ENCODE measurements at regions not wholly inside any gene's neighbourhood (a gene's known extent, or its start where the extent isn't known, plus 50 kb on each side); places are given as distances from the start of the nearest gene placed in this dataset.

DNA sequence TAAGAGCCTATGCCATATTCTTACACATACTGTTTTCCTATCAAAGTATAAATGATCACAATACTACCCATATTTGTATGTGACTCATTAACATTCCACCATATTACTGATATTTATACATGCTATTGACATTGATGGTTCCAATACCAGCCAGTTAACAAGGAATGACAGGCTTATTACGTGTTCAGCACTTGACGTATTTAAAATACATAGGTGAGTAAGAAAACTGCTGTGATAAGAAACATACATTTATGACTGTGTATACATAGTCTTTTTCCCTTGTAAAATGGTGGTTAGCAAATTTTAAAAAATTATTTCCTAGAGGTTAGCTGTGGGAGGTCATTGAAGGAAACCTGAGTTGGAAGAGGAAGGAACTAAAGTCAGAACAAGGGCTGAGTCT lies 81.1 kb upstream of the NEUROD6 start:
- H2AFZ ChIP-seq (ENCODE audit: low read depth): no peak overlapping the region
- POLR2A ChIA-PET: no interaction called here
- CTCF ChIA-PET: interaction anchor here (0.9 to 3.9 kb wide), 3 partner anchors 8 to 229 kb away, joined by 3 to 19 read pairs (median 3); no protein-coding TSS in a partner anchor

GRCh38 chr7:31423994-31424393 lies 83.5 kb upstream of the NEUROD6 start:
- Histone ChIP-seq H3K4me1 (ENCODE audit: control insufficient read depth in 1 of 2, insufficient read depth in 2 of 2, low read depth in 1 of 2, low read length in 1 of 2) (no peaks in the 10 kb centered on the region; a peak in 1 of 4 replicates), H3F3A (replicated peaks; ENCODE audit: insufficient read depth) (no peaks in the 10 kb centered on the region), H3K4me3 (ENCODE audit: low read depth in 2 of 2, low read length in 1 of 2) (no peak overlapping the region), H3K27ac (ENCODE audit: low read depth in 2 of 2, low read length in 1 of 2) (no peak overlapping the region), H4K20me1 (ENCODE audit: insufficient read depth) (no peaks in the 10 kb centered on the region), H2AFZ (ENCODE audit: low read depth) (no peak overlapping the region), H3K36me3 (replicated peaks in 1 of 2; ENCODE audit: control insufficient read depth in 1 of 2, insufficient read depth in 2 of 2, low read length in 1 of 2) (no peaks in the 10 kb centered on the region), H3K9ac (no peak overlapping the region), H3K79me2 (ENCODE audit: insufficient read depth) (no peaks in the 10 kb centered on the region), H3K4me2 (no peak overlapping the region), H3K9me2 (no peaks in the 10 kb centered on the region), H3K9me3 (no peaks in the 10 kb centered on the region), H3K27me3 (ENCODE audit: insufficient read depth) (peaks cover 29% of the 10 kb centered on the region; the same call in 1 of the 2 replicates)
- no peak for DNase-seq
- ChIA-PET POLR2A (no interaction called here), CTCF (interaction anchor here (3.9 kb wide), 1 partner anchor 19 kb away, joined by 19 read pairs; no protein-coding TSS in a partner anchor)
- TF ChIP-seq, protein P1, sequence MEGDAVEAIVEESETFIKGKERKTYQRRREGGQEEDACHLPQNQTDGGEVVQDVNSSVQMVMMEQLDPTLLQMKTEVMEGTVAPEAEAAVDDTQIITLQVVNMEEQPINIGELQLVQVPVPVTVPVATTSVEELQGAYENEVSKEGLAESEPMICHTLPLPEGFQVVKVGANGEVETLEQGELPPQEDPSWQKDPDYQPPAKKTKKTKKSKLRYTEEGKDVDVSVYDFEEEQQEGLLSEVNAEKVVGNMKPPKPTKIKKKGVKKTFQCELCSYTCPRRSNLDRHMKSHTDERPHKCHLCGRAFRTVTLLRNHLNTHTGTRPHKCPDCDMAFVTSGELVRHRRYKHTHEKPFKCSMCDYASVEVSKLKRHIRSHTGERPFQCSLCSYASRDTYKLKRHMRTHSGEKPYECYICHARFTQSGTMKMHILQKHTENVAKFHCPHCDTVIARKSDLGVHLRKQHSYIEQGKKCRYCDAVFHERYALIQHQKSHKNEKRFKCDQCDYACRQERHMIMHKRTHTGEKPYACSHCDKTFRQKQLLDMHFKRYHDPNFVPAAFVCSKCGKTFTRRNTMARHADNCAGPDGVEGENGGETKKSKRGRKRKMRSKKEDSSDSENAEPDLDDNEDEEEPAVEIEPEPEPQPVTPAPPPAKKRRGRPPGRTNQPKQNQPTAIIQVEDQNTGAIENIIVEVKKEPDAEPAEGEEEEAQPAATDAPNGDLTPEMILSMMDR (IDR thresholded peaks at IDR 0.05): no peak
- no peak for TF ChIP-seq JUND (IDR thresholded peaks at IDR 0.05)
- no peak for TF ChIP-seq NRF1 (IDR thresholded peaks at IDR 0.05; ENCODE audit: low read depth, low read length)
- TF ChIP-seq FOXJ3 (CRISPR knock-in tag; IDR thresholded peaks at IDR 0.05): no peak
- no peak for TF ChIP-seq GABPA (IDR thresholded peaks at IDR 0.05; ENCODE audit: low read depth)
- TF ChIP-seq EZH2phosphoT487 (IDR thresholded peaks at IDR 0.05; ENCODE audit: borderline replicate concordance, low read depth): no peak

More for the DNA sequence above, 81.1 kb upstream of the NEUROD6 start:
- Histone ChIP-seq H3K27ac (ENCODE audit: low read depth in 2 of 2, low read length in 1 of 2) (no peak overlapping the region), H3K9me3 (no peaks in the 10 kb centered on the region), H3K27me3 (ENCODE audit: insufficient read depth) (peaks cover 21% of the 10 kb centered on the region), H3K4me1 (ENCODE audit: control insufficient read depth in 1 of 2, insufficient read depth in 2 of 2, low read depth in 1 of 2, low read length in 1 of 2) (no peaks in the 10 kb centered on the region; a peak in 1 of 4 replicates), H3K4me2 (no peak overlapping the region), H3K9ac (no peak overlapping the region), H3K9me2 (no peaks in the 10 kb centered on the region), H4K20me1 (ENCODE audit: insufficient read depth) (no peaks in the 10 kb centered on the region), H3K79me2 (ENCODE audit: insufficient read depth) (no peaks in the 10 kb centered on the region), H3K36me3 (replicated peaks in 1 of 2; ENCODE audit: control insufficient read depth in 1 of 2, insufficient read depth in 2 of 2, low read length in 1 of 2) (no peaks in the 10 kb centered on the region), H3K4me3 (ENCODE audit: low read depth in 2 of 2, low read length in 1 of 2) (no peak overlapping the region), H3F3A (replicated peaks; ENCODE audit: insufficient read depth) (no peaks in the 10 kb centered on the region)
- no peak for TF ChIP-seq MEF2A (IDR thresholded peaks at IDR 0.05; ENCODE audit: borderline replicate concordance, low read depth)
- 19% methylated on average over 2 of the region's 2 CpGs for WGBS (ENCODE audit: low lambda C conversion rate)
- no peak for DNase-seq

- H3K9me2 ChIP-seq: no peaks in the 10 kb centered on the region
- no peak for DNase-seq
- no peaks in the 10 kb centered on the region for H3K79me2 ChIP-seq (ENCODE audit: insufficient read depth)
- H3K9ac ChIP-seq: no peak overlapping the region
- H3K4me1 ChIP-seq (ENCODE audit: control insufficient read depth in 1 of 2, insufficient read depth in 2 of 2, low read depth in 1 of 2, low read length in 1 of 2): no peaks in the 10 kb centered on the region
- H3K27ac ChIP-seq (ENCODE audit: low read depth in 2 of 2, low read length in 1 of 2): no peak overlapping the region
- ChIA-PET CTCF (interaction anchor here (0.9 to 4.4 kb wide), 4 partner anchors 9 to 298 kb away, joined by 3 to 27 read pairs (median 4); no protein-coding TSS in a partner anchor), POLR2A (no interaction called here)
- no peak overlapping the region for H3K4me3 ChIP-seq (ENCODE audit: low read depth in 2 of 2, low read length in 1 of 2)
- H3K27me3 ChIP-seq (ENCODE audit: insufficient read depth): peaks cover 16% of the 10 kb centered on the region; the same call in 1 of the 2 replicates
- H3K4me2 ChIP-seq: no peak overlapping the region
- H2AFZ ChIP-seq (ENCODE audit: low read depth): no peak overlapping the region
- H4K20me1 ChIP-seq (ENCODE audit: insufficient read depth): no peaks in the 10 kb centered on the region
- no peaks in the 10 kb centered on the region for H3K36me3 ChIP-seq (replicated peaks in 1 of 2; ENCODE audit: control insufficient read depth in 1 of 2, insufficient read depth in 2 of 2, low read length in 1 of 2)
- TF ChIP-seq, protein P2, sequence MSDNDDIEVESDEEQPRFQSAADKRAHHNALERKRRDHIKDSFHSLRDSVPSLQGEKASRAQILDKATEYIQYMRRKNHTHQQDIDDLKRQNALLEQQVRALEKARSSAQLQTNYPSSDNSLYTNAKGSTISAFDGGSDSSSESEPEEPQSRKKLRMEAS (IDR thresholded peaks at IDR 0.05; ENCODE audit: low read depth): no peak
- no peak for TF ChIP-seq TEAD4 (IDR thresholded peaks at IDR 0.05; ENCODE audit: borderline replicate concordance, insufficient read depth)
- H3F3A ChIP-seq (replicated peaks; ENCODE audit: insufficient read depth): no peaks in the 10 kb centered on the region
- H3K9me3 ChIP-seq: no peaks in the 10 kb centered on the region
Observed at GRCh38 chr7:31432176-31432575, 81.7 kb upstream of the ITPRID1 start.

All from SK-N-SH (cell line).